Endothelial cell of umbilical vein (primary cell): ENCODE measurements at regions not wholly inside any gene's neighbourhood (a gene's known extent, or its start where the extent isn't known, plus 50 kb on each side); places are given as distances from the start of the nearest gene placed in this dataset.

Experiments used
- BruUV-seq: library from RNA; stranded (reverse); fragments of 400-500 nt; replicated peaks from 2 replicates; lab custom pipeline; 2021; lab: Mats Ljungman, UMichigan
- CTCF ChIA-PET: fragments of 300-600, 350-600 bp; sonication (Branson Sonifier 250); formaldehyde crosslinking; loops from one replicate; lab custom pipeline; 2021; ENCODE audit warnings: antibody characterized with exemption, inconsistent platforms; lab: Charles Lee
- POLR2A ChIA-PET: fragments of 300-600, 350-600 bp; sonication (Branson Sonifier 250); formaldehyde crosslinking; loops from one replicate; lab custom pipeline; 2021; ENCODE audit warnings: antibody characterized with exemption, inconsistent platforms; lab: Charles Lee
- DNase-seq: peaks from one replicate; pipeline ENCODE4 v3.0.0-alpha.2; 2011; ENCODE audit warnings: low read depth, low spot score
- FAIRE-seq: peaks from 2 replicates; lab custom pipeline; 2011; peaks lifted over from hg19 to GRCh38; lab: Jason Lieb, UNC
- H2AFZ ChIP-seq: 2 replicates; pipeline ENCODE4 v1.6.0; 2012; ENCODE audit warnings: low read depth, low read length, control low read depth, inconsistent platforms
- H3K27ac ChIP-seq: 2 replicates; pipeline ENCODE4 v1.5.1; 2011; ENCODE audit warnings: low read depth, mild to moderate bottlenecking, control low read depth, low read length, moderate library complexity; ENCODE audit not compliant: insufficient read depth
- H3K27me3 ChIP-seq, 2 experiments: 2 replicates each; pipeline versions ENCODE4 v1.6.0 to v1.6.1; 2011; ENCODE audit warnings: low read length in 2 of 2, mixed read lengths in 1 of 2; ENCODE audit not compliant: control insufficient read depth in 2 of 2, insufficient read depth in 2 of 2
- H3K36me3 ChIP-seq, 2 experiments: 2 replicates in 1 of 2; 3 replicates in 1 of 2; pipeline ENCODE4 v1.5.1; 2011; ENCODE audit warnings: low read length in 2 of 2, mild to moderate bottlenecking in 1 of 2, moderate library complexity in 1 of 2; ENCODE audit not compliant: control insufficient read depth in 2 of 2, insufficient read depth in 2 of 2; ENCODE audit errors: extremely low read depth in 1 of 2
- H3K4me1 ChIP-seq: 3 replicates; pipeline ENCODE4 v1.5.1; 2011; ENCODE audit warnings: mild to moderate bottlenecking, low read length; ENCODE audit not compliant: control insufficient read depth, insufficient read depth; ENCODE audit errors: extremely low read depth
- H3K4me2 ChIP-seq: 2 replicates; pipeline ENCODE4 v1.6.1; 2011; ENCODE audit warnings: low read length, control low read depth, mixed read lengths; ENCODE audit not compliant: insufficient read depth
- H3K4me3 ChIP-seq, 3 experiments: fragments of 200-600 bp in 1 of 3; sonication (generic), shearing (Covaris generic) in 1 of 3; replicated peaks in 1 of 3; 2 replicates each; pipeline ENCODE4 v1.5.1; 2011 to 2016; ENCODE audit warnings: control low read depth in 3 of 3, low read length in 3 of 3, mild to moderate bottlenecking in 2 of 3, inconsistent platforms in 1 of 3, low read depth in 1 of 3, moderate library complexity in 1 of 3; ENCODE audit not compliant: insufficient read depth in 1 of 3
- H3K79me2 ChIP-seq: 2 replicates; pipeline ENCODE4 v1.6.0; 2012; ENCODE audit warnings: low read length, inconsistent platforms; ENCODE audit not compliant: control insufficient read depth, insufficient read depth
- H3K9ac ChIP-seq: replicated peaks from 2 replicates; pipeline ENCODE3; 2011; ENCODE audit warnings: low read length, control low read depth; ENCODE audit not compliant: insufficient read depth; ENCODE audit errors: extremely low read depth
- H3K9me1 ChIP-seq: replicated peaks from 3 replicates; pipeline ENCODE4 v1.6.0; 2011; ENCODE audit warnings: mild to moderate bottlenecking, low read length; ENCODE audit not compliant: control insufficient read depth, insufficient read depth; ENCODE audit errors: extremely low read depth
- H3K9me3 ChIP-seq: replicated peaks from 2 replicates; pipeline ENCODE4 v1.5.1; 2012; ENCODE audit warnings: low read length, inconsistent platforms; ENCODE audit not compliant: control insufficient read depth, insufficient read depth
- H4K20me1 ChIP-seq: replicated peaks from 2 replicates; pipeline ENCODE3; 2011; ENCODE audit warnings: mild to moderate bottlenecking, low read length; ENCODE audit not compliant: control insufficient read depth, insufficient read depth; ENCODE audit errors: extremely low read depth
- EZH2 ChIP-seq: IDR thresholded peaks from 2 replicates; pipeline ENCODE4 v1.6.1; 2012; ENCODE audit warnings: borderline replicate concordance, low read depth, mild to moderate bottlenecking, moderate library complexity, low read length, inconsistent platforms; ENCODE audit not compliant: severe bottlenecking
- FOS ChIP-seq: IDR thresholded peaks from 2 replicates; pipeline ENCODE4 v1.6.1; 2011; ENCODE audit warnings: mild to moderate bottlenecking, low read length, moderate library complexity, borderline replicate concordance; ENCODE audit not compliant: insufficient read depth
- GATA2 ChIP-seq: IDR thresholded peaks from 2 replicates; pipeline ENCODE4 v1.7.0; 2011; ENCODE audit warnings: low read depth, mild to moderate bottlenecking, moderate library complexity, mixed read lengths, low read length; ENCODE audit not compliant: insufficient read length, insufficient read depth
- JUN ChIP-seq: IDR thresholded peaks from 2 replicates; pipeline ENCODE4 v1.6.1; 2011; ENCODE audit warnings: borderline replicate concordance, low read depth; ENCODE audit not compliant: insufficient read length, insufficient read depth
- MYC ChIP-seq: IDR thresholded peaks from one replicate; pipeline ENCODE4 v1.6.1; 2011; ENCODE audit warnings: mild to moderate bottlenecking, low read depth, low read length
- POLR2A ChIP-seq: IDR thresholded peaks from 2 replicates; pipeline ENCODE4 v1.6.1; 2012; ENCODE audit warnings: low read depth, mild to moderate bottlenecking, control low read depth, low read length
- POLR2AphosphoS5 ChIP-seq: IDR thresholded peaks from 2 replicates; pipeline ENCODE4 v1.6.1; 2012; ENCODE audit warnings: low read depth, mild to moderate bottlenecking, control low read depth, low read length, moderate library complexity; ENCODE audit not compliant: insufficient read depth
- dilution Hi-C: fragments of 300-500 bp; cut with MboI; formaldehyde crosslinking; loops from one replicate; pipeline ENCODE4 v1.15.0; 2019; ENCODE audit warnings: low sequenced_read_pairs; ENCODE audit not compliant: extremely low pct_ligation_motif_present
- intact Hi-C: fragments of 100-400 bp; cut with micrococcal nuclease; formaldehyde crosslinking; loops from one replicate; pipeline ENCODE4 v1.10.0; 2022
- TF ChIP-seq, protein P1 (sequence below): IDR thresholded peaks from 2 replicates; pipeline ENCODE4 v1.6.1; 2011; ENCODE audit not compliant: insufficient read depth, insufficient read length
- TF ChIP-seq, protein P2 (sequence below), 2 donors: IDR thresholded peaks; 1 replicate in 1 of 2; 2 replicates in 1 of 2; pipeline ENCODE4 v1.5.1; 2011; ENCODE audit warnings: low read length in 2 of 2, mild to moderate bottlenecking in 2 of 2, moderate library complexity in 2 of 2, control low read depth in 1 of 2, inconsistent platforms in 1 of 2, low read depth in 1 of 2; ENCODE audit not compliant: insufficient read depth in 1 of 2; ENCODE audit errors: extremely low read depth in 1 of 2

DNA sequence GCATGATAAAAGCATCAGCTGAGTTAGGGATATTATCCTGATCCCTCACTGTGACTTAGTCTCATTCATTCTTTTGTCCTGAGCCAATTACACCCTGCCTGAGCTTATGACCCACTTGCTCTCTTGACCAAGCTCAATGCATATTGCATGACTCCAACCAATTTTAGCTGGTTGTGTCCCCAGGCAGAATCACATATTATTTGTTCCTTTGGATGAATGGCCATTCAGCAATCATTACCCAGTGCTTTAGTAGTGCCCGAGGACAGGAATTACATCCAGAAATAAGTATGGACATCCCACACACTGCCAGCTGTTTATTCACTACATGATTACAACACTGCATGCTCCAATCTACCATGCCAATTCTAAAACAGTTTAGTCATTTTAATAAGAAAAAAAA lies 322.5 kb downstream of the ZBBX start:
- intact Hi-C loops (no loop called here), dilution Hi-C loops (no loop called here)
- Histone ChIP-seq H3K4me2 (no peak overlapping the region), H2AFZ (no peak overlapping the region), H3K27ac (no peak overlapping the region), H3K9me1 (no peaks in the 10 kb centered on the region), H3K36me3 (no peaks in the 10 kb centered on the region), H3K9ac (no peak overlapping the region), H3K9me3 (peaks cover 2% of the 10 kb centered on the region), H3K79me2 (no peaks in the 10 kb centered on the region), H3K4me3 (no peak overlapping the region), H4K20me1 (no peaks in the 10 kb centered on the region), H3K27me3 (no peaks in the 10 kb centered on the region), H3K4me1 (no peaks in the 10 kb centered on the region)
- BruUV-seq = no TSS peak
- CTCF ChIA-PET = no interaction called here
- FAIRE-seq (no peak), DNase-seq (no peak)
- no peak for TF ChIP-seq MYC
- TF ChIP-seq POLR2AphosphoS5 = no peak
- TF ChIP-seq, protein P1, sequence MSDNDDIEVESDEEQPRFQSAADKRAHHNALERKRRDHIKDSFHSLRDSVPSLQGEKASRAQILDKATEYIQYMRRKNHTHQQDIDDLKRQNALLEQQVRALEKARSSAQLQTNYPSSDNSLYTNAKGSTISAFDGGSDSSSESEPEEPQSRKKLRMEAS = no peak
- no peak for TF ChIP-seq EZH2
- no peak for TF ChIP-seq GATA2
- no peak for TF ChIP-seq POLR2A
- no peak for TF ChIP-seq JUN
- TF ChIP-seq, protein P2, sequence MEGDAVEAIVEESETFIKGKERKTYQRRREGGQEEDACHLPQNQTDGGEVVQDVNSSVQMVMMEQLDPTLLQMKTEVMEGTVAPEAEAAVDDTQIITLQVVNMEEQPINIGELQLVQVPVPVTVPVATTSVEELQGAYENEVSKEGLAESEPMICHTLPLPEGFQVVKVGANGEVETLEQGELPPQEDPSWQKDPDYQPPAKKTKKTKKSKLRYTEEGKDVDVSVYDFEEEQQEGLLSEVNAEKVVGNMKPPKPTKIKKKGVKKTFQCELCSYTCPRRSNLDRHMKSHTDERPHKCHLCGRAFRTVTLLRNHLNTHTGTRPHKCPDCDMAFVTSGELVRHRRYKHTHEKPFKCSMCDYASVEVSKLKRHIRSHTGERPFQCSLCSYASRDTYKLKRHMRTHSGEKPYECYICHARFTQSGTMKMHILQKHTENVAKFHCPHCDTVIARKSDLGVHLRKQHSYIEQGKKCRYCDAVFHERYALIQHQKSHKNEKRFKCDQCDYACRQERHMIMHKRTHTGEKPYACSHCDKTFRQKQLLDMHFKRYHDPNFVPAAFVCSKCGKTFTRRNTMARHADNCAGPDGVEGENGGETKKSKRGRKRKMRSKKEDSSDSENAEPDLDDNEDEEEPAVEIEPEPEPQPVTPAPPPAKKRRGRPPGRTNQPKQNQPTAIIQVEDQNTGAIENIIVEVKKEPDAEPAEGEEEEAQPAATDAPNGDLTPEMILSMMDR (IDR thresholded peaks at IDR 0.05; ENCODE audit: extremely low read depth in 1 of 2, insufficient read depth in 1 of 2, low read depth in 1 of 2, low read length in 2 of 2) = no peak
- no peak for TF ChIP-seq FOS
- POLR2A ChIA-PET = no interaction called here
